HepG2 (cell line): ENCODE measurements at regions not wholly inside any gene's neighbourhood (a gene's known extent, or its start where the extent isn't known, plus 50 kb on each side); places are given as distances from the start of the nearest gene placed in this dataset.

ENCODE experiments used
- CBX5 ChIP-seq: sonication (generic); formaldehyde crosslinking; IDR thresholded peaks from 2 replicates; pipeline ENCODE4 v1.4.0; 2020; ENCODE audit warnings: missing genetic modification reagents, borderline replicate concordance
- CTCF ChIP-seq: sonication (generic); formaldehyde crosslinking; IDR thresholded peaks from 2 replicates; pipeline ENCODE4 v1.5.0; 2020; ENCODE audit warnings: mild to moderate bottlenecking, missing genetic modification reagents, moderate library complexity
- FOXP1 ChIP-seq, 2 experiments: fragments of 450-650 bp in 1 of 2; IDR thresholded peaks; 2 replicates each; pipeline ENCODE4 v1.6.1; 2017 to 2018; ENCODE audit warnings: antibody characterized with exemption in 1 of 2
- HOXD1 ChIP-seq: sonication (generic); formaldehyde crosslinking; IDR thresholded peaks from 2 replicates; pipeline ENCODE4 v1.5.0; 2020; ENCODE audit warnings: missing genetic modification reagents
- MLX ChIP-seq: IDR thresholded peaks from 2 replicates; pipeline ENCODE4 v1.6.1; 2016
- NR2F6 ChIP-seq, 2 experiments: IDR thresholded peaks; 2 replicates each; pipeline ENCODE4 v1.6.1; 2016; ENCODE audit warnings: antibody characterized with exemption in 1 of 2, mild to moderate bottlenecking in 1 of 2
- NR3C1 ChIP-seq: sonication (generic); formaldehyde crosslinking; IDR thresholded peaks from 2 replicates; pipeline ENCODE4 v1.4.0; 2020; ENCODE audit warnings: missing genetic modification reagents
- PAX8 ChIP-seq: sonication (generic); formaldehyde crosslinking; IDR thresholded peaks from 2 replicates; pipeline ENCODE4 v1.8.0; 2022; ENCODE audit warnings: mild to moderate bottlenecking, missing genetic modification reagents, borderline replicate concordance
- STAG1 ChIP-seq: sonication (generic); formaldehyde crosslinking; IDR thresholded peaks from 2 replicates; pipeline ENCODE4 v1.4.0; 2020; ENCODE audit warnings: missing genetic modification reagents
- ZBTB38 ChIP-seq: sonication (generic); formaldehyde crosslinking; IDR thresholded peaks from 2 replicates; pipeline ENCODE4 v1.5.1; 2020; ENCODE audit warnings: mild to moderate bottlenecking, missing genetic modification reagents
- ZFP90 ChIP-seq: sonication (generic); formaldehyde crosslinking; IDR thresholded peaks from 2 replicates; pipeline ENCODE4 v1.8.0; 2022; ENCODE audit warnings: missing genetic modification reagents, mild to moderate bottlenecking, inconsistent platforms, borderline replicate concordance
- ZFX ChIP-seq: sonication (generic); formaldehyde crosslinking; IDR thresholded peaks from 2 replicates; pipeline ENCODE4 v1.4.0; 2020; ENCODE audit warnings: mild to moderate bottlenecking, low read depth, missing genetic modification reagents, moderate library complexity
- ZNF232 ChIP-seq: sonication (generic); formaldehyde crosslinking; IDR thresholded peaks from 2 replicates; pipeline ENCODE4 v1.4.0; 2020; ENCODE audit warnings: missing genetic modification reagents, borderline replicate concordance
- ZNF263 ChIP-seq: sonication (generic); formaldehyde crosslinking; IDR thresholded peaks from 2 replicates; pipeline ENCODE4 v1.4.0; 2020; ENCODE audit warnings: missing genetic modification reagents

GRCh38 chr2:52264911-52265310 is 1233.0 kb upstream of the NRXN1 start:
- TF ChIP-seq HOXD1 (CRISPR knock-in tag) (no peak), ZNF232 (CRISPR knock-in tag) (no peak), ZFP90 (no peak), CTCF (CRISPR knock-in tag) (no peak), ZNF263 (CRISPR knock-in tag) (no peak), STAG1 (CRISPR knock-in tag) (no peak), NR3C1 (no peak), CBX5 (CRISPR knock-in tag) (no peak), ZFX (no peak), NR2F6 (IDR thresholded peaks at IDR 0.05) (no peak), NR2F6 (CRISPR knock-in tag; IDR thresholded peaks at IDR 0.05) (no peak), PAX8 (CRISPR knock-in tag) (no peak), ZBTB38 (CRISPR knock-in tag) (no peak), MLX (CRISPR knock-in tag) (no peak), FOXP1 (IDR thresholded peaks at IDR 0.05) (no peak), FOXP1 (CRISPR knock-in tag; IDR thresholded peaks at IDR 0.05) (no peak)
